ENCODE measurements at regions not wholly inside any gene's neighbourhood (a gene's known extent, or its start where the extent isn't known, plus 50 kb on each side); places are given as distances from the start of the nearest gene placed in this dataset.

GRCh38 chr12:43009846-43010240 lies 420.3 kb upstream of the PRICKLE1 start:
- Histone ChIP-seq H3K4me3 (no peak overlapping the region), H3K36me3 (no peaks in the 10 kb centered on the region), H3K4me1 (replicated peaks) (no peaks in the 10 kb centered on the region), H3K27ac (no peak overlapping the region), H3K27me3 (replicated peaks; ENCODE audit: insufficient read depth) (no peaks in the 10 kb centered on the region), H3K9me3 (no peaks in the 10 kb centered on the region)
- DNase-seq (ENCODE audit: low spot score) = no peak
- intact Hi-C loops (cut with DNase I) = no loop called here
- no peak for TF ChIP-seq POLR2A (IDR thresholded peaks at IDR 0.05)
- TF ChIP-seq CTCF (IDR thresholded peaks at IDR 0.05) = no peak
- no peak for TF ChIP-seq POLR2AphosphoS5 (IDR thresholded peaks at IDR 0.05)

- intact Hi-C loops (cut with DNase I) = no loop called here
- WGBS = 31% methylated on average over 2 of the region's 2 CpGs
These were observed 419.7 kb upstream of the PRICKLE1 start for GRCh38 chr12:43008953-43009845.

GRCh38 chr12:43004908-43005307 lies 415.4 kb upstream of the PRICKLE1 start:
- Histone ChIP-seq H3K27me3 (replicated peaks; ENCODE audit: insufficient read depth) (no peaks in the 10 kb centered on the region), H3K4me1 (replicated peaks) (no peaks in the 10 kb centered on the region), H3K36me3 (no peaks in the 10 kb centered on the region), H3K4me3 (no peak overlapping the region), H3K27ac (no peak overlapping the region), H3K9me3 (no peaks in the 10 kb centered on the region)
- 64% methylated on average over 6 of the region's 6 CpGs for WGBS
- intact Hi-C loops (cut with DNase I) = no loop called here
- TF ChIP-seq POLR2A (IDR thresholded peaks at IDR 0.05) (no peak), POLR2AphosphoS5 (IDR thresholded peaks at IDR 0.05) (no peak), CTCF (IDR thresholded peaks at IDR 0.05) (no peak)
- DNase-seq (ENCODE audit: low spot score) = no peak

More at GRCh38 chr12:43008953-43009845, 419.7 kb upstream of the PRICKLE1 start:
- H3K36me3 ChIP-seq = no peaks in the 10 kb centered on the region
- no peak overlapping the region for H3K4me3 ChIP-seq
- no peaks in the 10 kb centered on the region for H3K4me1 ChIP-seq (replicated peaks)
- no peaks in the 10 kb centered on the region for H3K27me3 ChIP-seq (replicated peaks; ENCODE audit: insufficient read depth)
- no peak overlapping the region for H3K27ac ChIP-seq
- no peaks in the 10 kb centered on the region for H3K9me3 ChIP-seq
- no peak for DNase-seq (ENCODE audit: low spot score)
- TF ChIP-seq POLR2A (IDR thresholded peaks at IDR 0.05) (no peak), CTCF (IDR thresholded peaks at IDR 0.05) (no peak), POLR2AphosphoS5 (IDR thresholded peaks at IDR 0.05) (no peak)

GRCh38 chr12:43004141-43004540 lies 414.6 kb upstream of the PRICKLE1 start:
- Histone ChIP-seq H3K4me1 (replicated peaks) (no peaks in the 10 kb centered on the region), H3K27ac (no peak overlapping the region), H3K27me3 (replicated peaks; ENCODE audit: insufficient read depth) (no peaks in the 10 kb centered on the region), H3K36me3 (no peaks in the 10 kb centered on the region), H3K9me3 (no peaks in the 10 kb centered on the region), H3K4me3 (no peak overlapping the region)
- intact Hi-C loops (cut with DNase I) = no loop called here
- TF ChIP-seq POLR2AphosphoS5 (IDR thresholded peaks at IDR 0.05) (no peak), POLR2A (IDR thresholded peaks at IDR 0.05) (no peak), CTCF (IDR thresholded peaks at IDR 0.05) (no peak)
- DNase-seq (ENCODE audit: low spot score) = no peak
- WGBS = 92% methylated on average over 2 of the region's 2 CpGs

- H3K9me3 ChIP-seq = no peaks in the 10 kb centered on the region
- 17% methylated on average over 2 of the region's 2 CpGs for WGBS
- no peak for DNase-seq (ENCODE audit: low spot score)
- no peak overlapping the region for H3K27ac ChIP-seq
- H3K4me1 ChIP-seq (replicated peaks) = no peaks in the 10 kb centered on the region
- intact Hi-C loops (cut with DNase I) = no loop called here
- H3K27me3 ChIP-seq (replicated peaks; ENCODE audit: insufficient read depth) = no peaks in the 10 kb centered on the region
- no peak overlapping the region for H3K4me3 ChIP-seq
- TF ChIP-seq POLR2AphosphoS5 (IDR thresholded peaks at IDR 0.05) (no peak), POLR2A (IDR thresholded peaks at IDR 0.05) (no peak), CTCF (IDR thresholded peaks at IDR 0.05) (no peak)
- H3K36me3 ChIP-seq = no peaks in the 10 kb centered on the region
These were observed 407.4 kb upstream of the PRICKLE1 start for GRCh38 chr12:42996869-42997431.

Data from prostate gland (tissue), 2 donors.